Brain microvascular endothelial cell (primary cell): ENCODE measurements at regions not wholly inside any gene's neighbourhood (a gene's known extent, or its start where the extent isn't known, plus 50 kb on each side); places are given as distances from the start of the nearest gene placed in this dataset.

Source experiments
- DNase-seq: peaks from one replicate; pipeline ENCODE4 v3.0.0-alpha.2; 2020
- H3K27ac ChIP-seq: fragments of 250-450 bp; sonication (Bioruptor Pico); 2 replicates; pipeline ENCODE4 v1.5.1; 2020; ENCODE audit warnings: mild to moderate bottlenecking, moderate library complexity
- H3K27me3 ChIP-seq: fragments of 250-450 bp; sonication (Bioruptor Pico); replicated peaks from 2 replicates; pipeline ENCODE4 v1.5.1; 2020; ENCODE audit warnings: mild to moderate bottlenecking
- H3K36me3 ChIP-seq: fragments of 250-450 bp; sonication (Bioruptor Pico); replicated peaks from 2 replicates; pipeline ENCODE4 v1.5.1; 2020; ENCODE audit warnings: mild to moderate bottlenecking
- H3K4me3 ChIP-seq: 2 replicates; pipeline ENCODE4 v1.5.1; 2011; ENCODE audit warnings: low read depth, mild to moderate bottlenecking, control low read depth, low read length, moderate library complexity
- CTCF ChIP-seq: IDR thresholded peaks from 2 replicates; pipeline ENCODE4 v1.5.1; 2011; ENCODE audit warnings: low read depth, mild to moderate bottlenecking, moderate library complexity, low read length, control low read depth, inconsistent platforms; ENCODE audit errors: missing control alignments
- in situ Hi-C: cut with HindIII; loops from 2 replicates; pipeline ENCODE4 v1.10.0; 2017; ENCODE audit warnings: low sequenced_read_pairs, low pct_ligation_motif_present

DNA sequence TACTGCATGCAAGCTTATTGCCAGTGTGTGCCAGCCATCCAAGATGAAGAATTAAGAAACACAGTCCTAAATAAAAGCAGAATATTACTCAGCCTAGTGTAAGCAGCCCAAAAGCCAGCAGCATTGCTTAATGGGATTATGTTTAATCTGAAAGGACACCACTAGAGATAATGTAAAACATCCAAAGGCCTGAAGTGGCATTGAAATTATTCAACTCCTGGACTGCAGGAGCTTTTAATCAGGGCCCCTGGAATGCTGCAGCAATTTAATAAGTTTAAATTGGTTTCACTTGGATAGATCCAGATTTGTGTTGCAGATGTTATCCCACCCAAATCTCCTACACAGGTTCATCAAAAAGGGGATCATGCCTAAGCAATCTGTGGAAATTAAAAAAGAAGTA lies 193.0 kb downstream of the C12orf50 start:
- no peak for DNase-seq
- Histone ChIP-seq H3K4me3 (no peak overlapping the region), H3K27ac (no peak overlapping the region), H3K36me3 (no peaks in the 10 kb centered on the region), H3K27me3 (no peaks in the 10 kb centered on the region)
- no peak for TF ChIP-seq CTCF
- in situ Hi-C loops = no loop called here

GRCh38 chr12:87828382-87828973 lies 200.7 kb downstream of the C12orf50 start:
- Histone ChIP-seq H3K27me3 (no peaks in the 10 kb centered on the region), H3K4me3 (no peak overlapping the region), H3K27ac (no peak overlapping the region), H3K36me3 (no peaks in the 10 kb centered on the region)
- TF ChIP-seq CTCF = no peak
- in situ Hi-C loops = no loop called here
- no peak for DNase-seq

- Histone ChIP-seq H3K36me3 (no peaks in the 10 kb centered on the region), H3K4me3 (no peak overlapping the region), H3K27me3 (no peaks in the 10 kb centered on the region), H3K27ac (peak overlapping the region; percentile 4)
- no peak for DNase-seq
- in situ Hi-C loops = no loop called here
- TF ChIP-seq CTCF = no peak
Observed at GRCh38 chr12:87827638-87828264, 201.4 kb downstream of the C12orf50 start.

- no peak for TF ChIP-seq CTCF
- Histone ChIP-seq H3K4me3 (no peak overlapping the region), H3K27me3 (no peaks in the 10 kb centered on the region), H3K36me3 (no peaks in the 10 kb centered on the region), H3K27ac (no peak overlapping the region)
- in situ Hi-C loops = no loop called here
- no peak for DNase-seq
Observed at GRCh38 chr12:87822923-87823322, 206.3 kb downstream of the C12orf50 start.

DNA sequence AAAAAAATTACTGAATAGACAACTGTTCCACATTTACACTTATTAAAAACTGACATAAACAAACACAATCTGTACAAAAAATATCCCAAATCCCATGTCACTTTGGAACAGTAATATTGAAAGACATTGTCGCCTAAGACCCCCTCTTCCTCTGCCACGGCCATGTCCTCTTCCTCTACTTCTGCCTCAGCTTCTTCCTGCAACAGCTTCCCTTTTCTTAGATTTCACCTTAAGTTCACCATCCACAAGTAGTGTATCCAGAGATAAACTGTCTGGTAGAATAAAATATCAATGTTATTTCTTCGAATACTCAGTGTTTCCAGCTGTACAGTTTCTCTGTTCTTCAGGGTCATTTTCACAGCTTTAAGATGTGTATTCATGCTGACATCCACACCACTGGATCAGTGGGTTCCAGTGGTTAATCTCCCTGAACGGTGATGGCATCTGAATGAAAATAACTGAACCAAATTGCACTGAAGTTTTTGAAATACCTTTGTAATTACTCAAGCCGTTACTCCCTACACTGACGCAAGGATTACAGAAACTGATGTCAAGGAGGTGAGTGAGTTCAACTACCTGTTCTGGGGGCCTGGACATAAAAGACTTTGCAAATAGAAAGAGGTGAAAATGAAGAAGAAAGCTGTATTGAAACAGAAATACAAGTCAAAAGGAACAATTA lies 208.5 kb downstream of the C12orf50 start:
- in situ Hi-C loops = no loop called here
- peak; percentile 84 for DNase-seq
- Histone ChIP-seq H3K27ac (peak overlapping the region; percentile 76), H3K4me3 (no peak overlapping the region), H3K36me3 (no peaks in the 10 kb centered on the region), H3K27me3 (no peaks in the 10 kb centered on the region)
- no peak for TF ChIP-seq CTCF
